ENCODE measurements at regions not wholly inside any gene's neighbourhood (a gene's known extent, or its start where the extent isn't known, plus 50 kb on each side); places are given as distances from the start of the nearest gene placed in this dataset.

DNA sequence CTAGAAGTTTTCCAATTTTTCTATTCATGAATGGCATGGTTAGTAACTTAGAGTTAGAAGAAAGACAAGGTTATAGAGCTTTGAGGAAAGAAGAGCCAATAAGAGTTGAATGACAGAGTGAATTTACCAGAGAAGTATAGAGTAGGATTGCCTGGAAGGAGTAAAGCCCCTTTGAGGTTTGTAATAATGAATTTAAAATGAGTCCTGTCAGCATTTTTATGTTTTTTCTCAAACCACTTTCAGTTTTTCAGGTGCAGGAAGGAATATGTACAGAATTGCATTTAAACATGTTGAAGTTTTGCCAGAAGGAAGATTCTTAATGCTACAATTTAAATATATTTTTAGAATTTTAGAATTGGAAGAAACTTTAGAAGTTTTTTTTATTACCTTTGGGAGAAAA, 408.3 kb downstream of the DSC3 start:
- TF ChIP-seq, protein P1, sequence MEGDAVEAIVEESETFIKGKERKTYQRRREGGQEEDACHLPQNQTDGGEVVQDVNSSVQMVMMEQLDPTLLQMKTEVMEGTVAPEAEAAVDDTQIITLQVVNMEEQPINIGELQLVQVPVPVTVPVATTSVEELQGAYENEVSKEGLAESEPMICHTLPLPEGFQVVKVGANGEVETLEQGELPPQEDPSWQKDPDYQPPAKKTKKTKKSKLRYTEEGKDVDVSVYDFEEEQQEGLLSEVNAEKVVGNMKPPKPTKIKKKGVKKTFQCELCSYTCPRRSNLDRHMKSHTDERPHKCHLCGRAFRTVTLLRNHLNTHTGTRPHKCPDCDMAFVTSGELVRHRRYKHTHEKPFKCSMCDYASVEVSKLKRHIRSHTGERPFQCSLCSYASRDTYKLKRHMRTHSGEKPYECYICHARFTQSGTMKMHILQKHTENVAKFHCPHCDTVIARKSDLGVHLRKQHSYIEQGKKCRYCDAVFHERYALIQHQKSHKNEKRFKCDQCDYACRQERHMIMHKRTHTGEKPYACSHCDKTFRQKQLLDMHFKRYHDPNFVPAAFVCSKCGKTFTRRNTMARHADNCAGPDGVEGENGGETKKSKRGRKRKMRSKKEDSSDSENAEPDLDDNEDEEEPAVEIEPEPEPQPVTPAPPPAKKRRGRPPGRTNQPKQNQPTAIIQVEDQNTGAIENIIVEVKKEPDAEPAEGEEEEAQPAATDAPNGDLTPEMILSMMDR (IDR thresholded peaks at IDR 0.05), result no peak
- TF ChIP-seq POLR2A (IDR thresholded peaks at IDR 0.05), result no peak
